Hematopoietic multipotent progenitor cell treated with erythropoietin and hydrocortisone succinate and interleukin-3 and kit ligand, for 15 days (in vitro differentiated cells): ENCODE measurements at regions not wholly inside any gene's neighbourhood (a gene's known extent, or its start where the extent isn't known, plus 50 kb on each side); places are given as distances from the start of the nearest gene placed in this dataset.

ENCODE experiments used
- DNase-seq: peaks from one replicate; pipeline ENCODE4 v3.0.0-alpha.2; 2015; ENCODE audit warnings: low spot score

DNA sequence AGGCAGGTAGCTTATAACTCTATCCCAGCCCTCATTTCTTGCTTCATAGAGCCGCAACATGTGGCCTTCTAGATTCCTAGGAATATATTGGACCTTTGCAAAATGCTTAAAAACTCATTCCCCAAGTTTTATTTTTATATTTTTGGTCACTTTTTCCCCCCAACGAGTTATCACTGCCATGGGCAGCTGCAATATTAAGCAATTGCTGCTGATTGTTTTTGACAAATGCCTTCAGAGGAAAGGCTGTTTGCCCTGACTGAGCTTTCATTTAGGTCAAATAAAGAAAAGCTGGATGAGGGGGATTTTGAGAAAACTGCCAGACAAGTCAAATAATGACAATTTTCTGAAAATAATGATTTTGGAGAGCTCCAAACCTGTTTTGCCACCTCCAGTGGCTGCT lies 976.9 kb upstream of the MBL2 start:
- no peak for DNase-seq

DNA sequence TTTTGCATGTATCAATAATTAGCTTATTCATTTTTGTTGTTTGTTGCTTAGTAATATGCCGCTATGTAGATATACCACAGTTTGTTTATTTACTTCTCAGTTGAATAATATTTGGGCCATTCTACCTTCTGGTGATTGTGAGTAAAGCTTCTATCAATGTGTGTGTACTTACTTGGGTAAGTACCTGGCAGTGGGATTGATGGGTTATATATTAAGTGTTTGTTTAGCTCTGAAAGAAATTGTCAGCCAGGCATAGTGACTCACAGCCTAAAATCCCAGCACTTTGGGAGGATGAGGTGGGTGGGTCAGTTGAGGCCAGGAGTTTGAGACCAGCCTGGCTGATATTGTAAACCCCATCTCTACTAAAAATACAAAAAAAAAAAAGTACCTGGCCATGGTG lies 975.7 kb upstream of the MBL2 start:
- no peak for DNase-seq

DNA sequence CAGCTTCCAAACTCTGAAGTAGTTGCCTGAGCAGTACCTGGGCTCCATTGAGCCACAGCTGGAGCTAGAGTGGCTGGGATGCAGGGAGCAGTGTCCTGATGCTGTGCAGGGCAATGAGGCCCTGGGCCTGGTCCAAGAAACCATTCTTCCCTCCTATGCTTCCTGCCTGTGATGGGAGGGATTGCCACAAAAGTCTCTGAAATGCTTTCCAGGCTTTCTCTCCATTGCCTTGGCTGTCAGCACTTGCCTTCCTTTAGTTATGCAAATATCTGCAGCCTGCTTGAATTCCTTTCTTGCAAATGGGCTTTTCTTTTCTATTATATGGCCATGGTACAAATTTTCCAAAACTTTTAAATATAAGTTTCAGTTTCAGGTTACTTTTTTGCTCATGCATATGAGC lies 972.2 kb upstream of the MBL2 start:
- DNase-seq: no peak

DNA sequence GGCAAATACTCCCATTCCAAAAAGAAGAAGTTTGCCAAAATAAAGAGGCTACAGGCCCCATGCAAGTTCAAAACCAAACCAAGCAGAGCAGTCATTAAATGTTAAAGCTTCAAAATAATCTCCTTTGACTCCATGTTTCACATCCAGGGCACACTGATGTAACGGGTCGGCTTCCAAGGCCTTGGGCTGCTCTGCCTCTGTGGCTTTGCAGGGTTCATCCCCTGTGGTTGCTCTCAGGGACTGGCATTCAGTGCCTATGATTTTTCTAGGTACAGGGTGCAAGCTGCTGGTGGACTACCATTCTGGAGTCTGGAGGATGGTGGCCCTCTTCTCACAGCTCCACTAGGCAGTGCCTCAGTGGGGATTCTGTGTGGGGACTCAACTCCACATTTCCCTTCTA lies 971.6 kb upstream of the MBL2 start:
- no peak for DNase-seq

DNA sequence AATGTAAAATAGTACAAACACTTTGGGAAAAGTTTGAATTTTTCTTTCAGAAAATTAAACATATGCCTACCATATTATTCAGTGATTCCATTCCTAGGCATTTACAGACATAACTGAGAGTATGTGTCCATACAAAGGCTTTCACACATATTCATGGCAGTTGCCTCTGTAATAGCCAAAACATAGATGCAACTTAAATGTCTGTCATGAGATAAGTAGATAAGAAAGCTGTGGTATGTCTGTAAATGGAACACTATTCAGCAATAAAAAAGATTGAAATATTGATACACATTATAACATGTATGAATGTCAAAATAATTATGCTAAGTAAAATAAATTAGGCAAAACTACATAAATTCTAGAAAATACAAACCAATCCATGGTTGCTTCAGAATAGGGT lies 964.5 kb upstream of the MBL2 start:
- DNase-seq: no peak

DNA sequence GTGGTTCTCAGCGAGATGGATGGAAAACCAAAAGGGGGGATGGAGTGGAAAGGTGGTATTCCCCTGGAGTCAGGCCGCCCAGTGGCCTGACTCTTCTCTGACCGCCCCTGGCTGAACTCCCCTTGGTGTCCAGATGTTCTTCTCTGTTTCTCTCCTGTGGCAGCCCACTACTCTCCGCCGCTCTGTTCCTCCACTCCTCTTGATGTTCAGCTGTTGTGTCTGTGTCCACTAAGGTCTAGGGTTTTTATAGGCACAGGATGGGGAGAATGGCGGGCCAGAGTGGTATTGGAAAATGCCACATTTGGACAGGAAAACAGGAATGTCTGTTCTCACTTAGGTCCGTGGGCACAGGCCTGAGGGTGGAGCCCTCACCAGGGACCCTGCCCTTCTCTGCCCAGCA lies 954.3 kb upstream of the MBL2 start:
- no peak for DNase-seq

DNA sequence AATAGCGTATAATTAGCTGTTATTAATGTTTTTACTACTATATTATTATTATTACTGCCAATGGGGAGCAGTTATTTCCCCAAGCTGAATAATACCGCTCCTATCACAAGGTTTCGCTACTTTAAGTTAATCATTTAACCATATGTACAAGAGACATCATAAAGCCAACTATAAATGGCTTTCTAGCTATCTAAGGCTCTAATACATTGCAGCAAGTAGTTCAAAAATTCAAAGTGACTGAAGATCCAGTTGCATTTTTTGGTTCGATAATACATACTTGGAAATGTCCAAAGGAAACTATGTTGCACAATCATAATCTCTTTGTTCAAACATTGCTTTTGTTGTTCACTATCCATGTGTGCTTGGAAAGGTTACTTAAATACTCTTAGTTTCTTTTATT lies 952.0 kb upstream of the MBL2 start:
- DNase-seq: no peak

DNA sequence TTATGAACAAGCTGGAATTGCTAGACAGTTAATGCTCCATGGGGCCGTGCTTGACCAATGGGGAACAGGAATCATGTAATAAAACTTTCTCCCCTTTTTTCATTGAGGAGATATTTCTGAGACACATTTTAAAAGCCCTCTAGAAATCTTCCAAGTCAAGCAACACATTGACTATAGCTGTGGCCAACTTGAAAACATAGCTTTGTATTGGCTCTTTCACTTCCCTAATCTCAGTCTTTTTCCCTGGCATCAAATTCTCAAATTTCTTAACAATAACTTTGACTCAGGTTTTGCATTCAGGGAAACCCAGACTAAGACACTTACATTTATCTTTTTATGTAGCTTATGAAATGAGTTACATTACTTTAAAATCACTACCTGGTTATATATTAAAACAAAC lies 947.1 kb upstream of the MBL2 start:
- DNase-seq: no peak

DNA sequence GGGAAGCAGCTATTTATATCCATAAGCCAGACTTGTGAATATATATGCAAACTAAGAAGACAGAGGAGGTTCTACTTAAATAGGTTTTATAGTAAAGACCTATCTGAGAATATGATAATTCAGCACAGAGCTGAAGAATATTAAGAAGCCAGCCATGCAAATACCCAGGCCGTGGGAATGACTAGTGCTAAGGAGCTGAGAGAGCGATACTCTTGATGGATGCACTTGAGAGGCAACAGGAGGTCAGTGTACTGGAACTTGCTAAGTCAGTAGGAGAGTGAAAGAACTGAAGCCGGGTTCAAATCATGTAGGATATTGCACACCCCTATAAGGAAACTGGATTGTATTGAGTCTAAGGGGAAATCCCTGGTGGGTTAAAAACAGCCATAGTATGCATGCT lies 943.6 kb upstream of the MBL2 start:
- DNase-seq: no peak

DNA sequence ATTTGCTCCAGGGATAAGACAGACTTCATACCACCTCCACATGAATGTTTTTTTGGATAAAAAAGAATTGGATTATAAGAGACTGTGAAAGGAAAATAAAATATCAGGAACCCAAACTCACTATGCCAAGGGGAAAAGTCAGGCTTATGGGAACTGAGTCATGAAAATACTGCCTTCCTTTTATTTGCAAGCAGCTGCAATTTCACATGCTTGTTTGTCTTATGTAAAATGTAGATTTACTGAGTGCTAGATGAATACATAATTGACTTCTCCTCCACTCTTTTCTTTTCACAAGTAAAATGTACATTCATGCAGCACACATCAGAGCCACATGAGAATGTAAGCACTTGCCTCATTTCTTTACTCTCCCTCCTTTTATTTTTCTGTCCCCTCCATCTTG lies 940.8 kb upstream of the MBL2 start:
- DNase-seq: no peak

DNA sequence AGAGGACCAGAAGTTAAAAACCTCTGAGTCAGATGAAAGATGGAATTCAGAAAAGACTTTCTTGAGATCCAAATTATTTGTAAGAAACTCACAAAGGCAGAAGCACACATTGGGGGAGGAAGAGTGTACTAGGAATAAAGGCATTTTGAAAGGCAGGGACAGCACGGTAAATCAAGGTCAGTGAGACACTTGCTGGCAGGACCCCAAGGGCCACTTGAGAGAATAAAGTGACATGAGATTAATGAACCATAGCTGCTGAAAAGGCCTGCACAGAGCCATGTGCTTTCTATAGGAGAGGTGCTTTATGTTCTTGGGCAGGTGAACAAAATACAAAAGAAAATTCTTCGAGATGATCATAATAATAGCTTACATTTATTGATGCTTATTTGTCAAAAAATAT lies 929.9 kb upstream of the MBL2 start:
- no peak for DNase-seq

DNA sequence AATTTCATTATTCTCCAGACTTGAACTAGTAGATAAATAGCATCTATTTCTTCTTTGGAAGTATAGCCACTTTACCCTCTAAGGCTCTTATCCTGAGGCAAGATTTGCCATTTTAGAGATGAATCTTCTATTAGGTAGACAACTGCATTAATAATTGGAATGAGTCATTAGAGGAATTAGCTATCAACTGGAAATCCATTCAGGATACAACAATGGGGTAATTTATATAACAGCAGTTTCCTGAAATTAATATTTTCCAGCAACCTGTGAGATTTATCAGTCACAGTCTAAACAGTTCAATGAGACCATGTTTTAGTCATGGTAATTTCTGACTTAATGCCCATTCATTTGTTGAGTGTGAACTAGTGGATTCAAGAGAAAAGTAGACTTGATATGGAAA lies 928.6 kb upstream of the MBL2 start:
- DNase-seq: no peak

DNA sequence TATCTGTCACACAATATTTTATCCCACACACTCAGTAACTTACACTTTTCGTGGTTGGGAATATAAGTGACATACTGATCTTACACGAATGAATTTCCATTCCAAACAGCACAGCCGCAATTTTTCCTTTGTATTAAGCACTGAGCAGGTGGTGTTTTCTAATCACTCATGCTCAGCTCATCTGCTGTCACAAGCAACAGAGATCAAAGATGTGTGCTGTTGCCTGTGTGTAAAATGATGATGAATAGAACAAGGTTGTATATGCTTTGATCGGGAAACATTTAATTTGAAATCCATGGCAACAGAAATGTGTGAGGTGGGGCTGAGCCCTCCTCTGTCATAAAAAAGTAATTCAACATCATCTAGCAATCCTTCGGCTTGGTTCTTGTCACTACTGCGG lies 927.7 kb upstream of the MBL2 start:
- DNase-seq: no peak

DNA sequence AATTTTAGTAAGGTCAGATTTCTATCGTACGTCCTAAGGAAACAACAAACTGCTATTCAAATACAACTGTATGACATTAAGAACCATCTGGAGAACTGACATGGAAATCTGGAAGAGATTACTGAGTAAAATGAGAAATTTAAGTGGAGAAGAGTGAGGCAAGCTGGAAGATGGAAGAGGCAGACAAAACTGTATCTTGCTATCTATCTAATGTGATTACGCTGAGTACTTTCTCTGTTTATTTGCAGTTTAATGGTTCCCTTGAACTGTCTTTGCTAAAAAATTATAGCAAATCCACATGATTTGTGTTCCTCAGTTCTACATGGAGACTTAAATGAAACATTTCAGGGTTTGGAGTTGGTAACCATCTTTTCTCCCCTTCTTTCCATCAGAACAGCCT lies 927.1 kb upstream of the MBL2 start:
- DNase-seq: no peak

DNA sequence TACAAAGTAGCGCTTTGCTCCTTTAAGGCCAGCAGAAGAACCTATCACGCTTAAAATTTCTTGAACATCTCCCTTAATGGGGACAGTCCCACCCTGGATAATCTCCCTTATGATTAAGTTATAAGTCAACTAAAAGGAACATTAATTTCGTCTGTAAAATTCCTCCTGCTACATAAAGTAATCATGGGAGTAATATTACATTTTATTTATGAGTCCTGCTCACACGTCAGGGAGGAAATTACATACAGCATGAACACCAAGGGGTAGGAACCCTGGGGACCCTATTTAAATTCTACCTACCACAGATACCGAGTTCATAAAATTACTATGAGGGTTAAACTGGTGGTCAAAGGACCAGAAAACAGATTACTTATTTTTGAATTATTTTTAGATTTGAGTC lies 926.6 kb upstream of the MBL2 start:
- DNase-seq: no peak

DNA sequence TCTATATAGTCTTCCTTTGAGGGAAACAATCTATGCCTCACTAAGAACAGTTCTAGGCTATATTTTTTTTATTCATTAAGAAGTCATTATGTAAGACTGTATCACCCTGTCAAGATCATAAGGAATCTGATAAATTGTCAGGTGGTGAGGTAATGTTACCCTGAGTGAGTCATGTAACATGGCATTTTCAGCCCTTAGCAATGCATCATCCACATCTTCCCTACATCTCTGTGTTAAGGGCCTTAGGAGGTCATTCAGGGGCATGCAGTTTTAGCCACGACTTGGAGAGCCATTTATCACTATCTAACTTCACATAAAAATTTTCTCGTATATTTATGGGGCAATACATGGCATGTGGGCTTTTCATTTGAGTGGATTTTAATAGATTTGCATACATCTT lies 924.5 kb upstream of the MBL2 start:
- DNase-seq: no peak

DNA sequence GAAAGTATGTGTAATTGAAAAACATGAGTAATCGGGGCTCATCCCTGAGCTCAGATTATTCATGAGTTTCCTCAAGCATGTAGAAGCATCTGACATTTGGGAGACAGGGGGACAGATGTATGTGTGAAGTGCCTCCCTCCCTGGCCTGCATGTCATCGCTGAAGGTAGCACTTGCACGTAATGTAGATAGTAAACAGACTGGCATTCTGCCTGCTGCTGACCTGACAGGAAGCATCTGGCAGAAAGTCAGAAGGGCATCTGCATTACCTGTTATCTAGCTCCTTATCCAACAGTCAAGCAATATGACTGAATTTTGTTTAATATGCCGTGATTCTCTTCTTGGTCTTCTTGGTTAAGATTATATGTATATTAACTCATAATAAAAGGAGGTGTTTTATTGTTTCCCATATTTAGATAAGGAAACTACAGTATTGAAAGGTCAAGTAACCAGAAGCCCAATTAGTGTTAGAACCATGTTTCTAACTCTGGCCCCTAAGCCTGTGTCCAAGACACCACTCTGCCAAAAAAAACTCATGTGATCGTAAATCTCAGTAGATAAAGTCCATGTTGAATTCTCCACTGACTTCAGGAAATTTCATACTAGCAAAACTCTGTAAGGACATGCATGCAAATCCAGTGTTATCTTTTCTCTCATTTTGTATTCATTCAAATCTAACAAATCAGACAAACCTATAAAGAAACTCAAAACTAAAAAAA lies 918.1 kb upstream of the MBL2 start:
- no peak for DNase-seq

DNA sequence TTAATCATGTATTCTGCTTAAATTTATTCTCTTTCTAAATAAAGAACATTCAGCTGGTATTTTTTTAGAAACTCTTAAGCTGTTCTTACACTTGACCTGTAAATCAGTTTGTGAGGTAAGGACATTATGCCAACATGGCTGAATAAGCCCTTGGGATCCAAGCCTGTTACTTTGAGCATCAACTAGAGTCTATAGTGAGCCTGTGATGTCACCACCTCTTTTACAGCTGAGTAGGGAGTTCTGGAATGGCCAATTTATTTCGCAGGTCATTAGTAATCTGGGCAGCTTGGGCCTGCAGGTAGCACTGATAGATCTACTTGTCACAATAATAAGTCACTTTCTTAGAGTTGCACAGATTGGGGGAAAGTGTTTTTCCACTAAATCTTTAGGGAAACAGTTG lies 915.2 kb upstream of the MBL2 start:
- DNase-seq: no peak

DNA sequence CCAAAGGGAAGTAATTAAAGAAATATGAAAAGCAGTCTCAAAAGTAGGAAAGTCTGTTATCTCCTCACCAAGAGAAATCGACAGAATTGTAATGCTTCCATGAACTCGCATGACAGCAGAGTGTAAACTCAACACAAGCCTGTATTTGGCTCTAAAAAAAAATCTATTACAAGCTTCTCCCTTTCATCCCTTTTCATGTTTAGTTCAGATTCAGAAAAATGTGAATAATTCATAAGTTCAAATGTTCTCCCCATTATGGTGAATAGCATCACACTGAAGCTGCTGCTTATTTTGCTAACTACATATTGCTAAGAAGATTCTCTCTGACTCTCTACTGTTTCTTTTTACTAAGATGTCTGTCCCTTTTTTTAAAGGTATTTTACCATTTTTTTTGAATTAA lies 910.3 kb upstream of the MBL2 start:
- DNase-seq: no peak

DNA sequence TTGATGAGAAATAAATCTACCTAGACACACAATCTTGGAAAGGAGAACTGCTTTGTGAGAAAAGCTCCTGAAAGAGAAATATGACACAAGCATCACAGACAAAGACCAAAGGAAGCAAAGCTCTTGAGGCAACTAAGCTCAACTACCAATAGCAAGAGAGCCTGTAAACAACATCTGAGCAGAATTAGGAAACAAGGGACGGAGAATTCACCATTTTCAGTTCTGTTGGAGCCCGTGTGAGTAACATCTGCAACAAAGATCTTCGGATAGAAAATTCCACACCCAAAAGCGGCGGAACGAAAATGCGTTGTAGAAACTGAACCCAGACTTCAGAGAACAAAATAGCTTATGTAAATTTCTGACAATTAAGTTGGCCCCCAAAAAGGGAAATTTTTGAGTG lies 909.9 kb upstream of the MBL2 start:
- DNase-seq: no peak

DNA sequence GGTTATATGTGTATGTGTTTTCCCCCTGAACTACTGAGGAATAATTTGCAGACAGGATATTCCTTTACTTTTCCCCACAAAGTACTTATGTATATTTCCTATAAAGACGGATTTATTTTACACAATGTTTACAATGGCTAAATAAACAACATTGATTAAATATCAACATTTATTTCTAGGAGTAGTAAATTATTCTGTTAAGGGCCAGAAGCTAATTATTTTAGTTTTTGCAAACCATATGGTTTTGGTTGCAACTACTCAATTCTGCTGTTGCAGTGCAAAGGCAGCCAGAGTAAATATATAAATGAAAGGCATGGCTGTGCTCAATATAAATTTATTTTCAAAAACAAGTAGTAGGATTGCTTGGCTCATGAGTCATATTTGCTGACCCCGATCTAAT lies 907.1 kb upstream of the MBL2 start:
- DNase-seq: no peak

DNA sequence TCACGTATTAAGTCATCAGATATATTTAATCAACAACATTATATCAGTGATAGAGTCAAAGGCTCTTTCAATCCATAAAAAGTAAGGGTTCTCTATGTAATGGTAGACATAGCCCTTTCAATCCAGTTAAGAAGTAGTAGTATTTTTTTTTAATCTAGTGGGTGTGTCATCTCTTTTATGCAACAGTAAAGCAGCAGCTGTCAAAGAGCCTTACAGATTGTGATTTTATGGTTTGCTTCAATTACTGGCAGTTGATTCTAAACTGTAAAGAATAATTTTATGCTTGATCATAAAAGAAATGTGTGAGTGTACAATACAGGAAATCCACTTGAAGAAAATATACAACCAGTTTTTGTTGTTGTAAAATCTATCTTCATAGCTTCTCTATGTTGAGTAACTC lies 902.6 kb upstream of the MBL2 start:
- DNase-seq: no peak

DNA sequence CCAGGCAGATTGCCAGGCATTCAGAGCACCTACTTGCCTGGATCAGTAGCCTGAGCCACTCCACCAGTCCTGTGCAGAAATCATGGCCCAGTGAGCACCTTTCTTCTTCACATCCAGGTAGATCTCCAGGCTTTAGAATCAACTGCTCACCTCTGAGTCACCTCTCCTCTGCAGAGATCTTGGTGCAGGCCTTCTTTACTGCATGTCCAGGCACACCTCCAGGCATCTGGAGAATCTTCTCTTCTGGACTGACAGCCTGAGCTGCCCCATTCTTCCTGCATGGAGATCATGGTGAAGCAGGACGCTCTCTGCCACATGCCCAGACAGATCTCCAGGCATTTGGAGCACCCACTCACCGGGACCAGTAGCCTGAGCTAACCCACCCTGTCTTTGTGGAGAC lies 894.5 kb upstream of the MBL2 start:
- DNase-seq: no peak

DNA sequence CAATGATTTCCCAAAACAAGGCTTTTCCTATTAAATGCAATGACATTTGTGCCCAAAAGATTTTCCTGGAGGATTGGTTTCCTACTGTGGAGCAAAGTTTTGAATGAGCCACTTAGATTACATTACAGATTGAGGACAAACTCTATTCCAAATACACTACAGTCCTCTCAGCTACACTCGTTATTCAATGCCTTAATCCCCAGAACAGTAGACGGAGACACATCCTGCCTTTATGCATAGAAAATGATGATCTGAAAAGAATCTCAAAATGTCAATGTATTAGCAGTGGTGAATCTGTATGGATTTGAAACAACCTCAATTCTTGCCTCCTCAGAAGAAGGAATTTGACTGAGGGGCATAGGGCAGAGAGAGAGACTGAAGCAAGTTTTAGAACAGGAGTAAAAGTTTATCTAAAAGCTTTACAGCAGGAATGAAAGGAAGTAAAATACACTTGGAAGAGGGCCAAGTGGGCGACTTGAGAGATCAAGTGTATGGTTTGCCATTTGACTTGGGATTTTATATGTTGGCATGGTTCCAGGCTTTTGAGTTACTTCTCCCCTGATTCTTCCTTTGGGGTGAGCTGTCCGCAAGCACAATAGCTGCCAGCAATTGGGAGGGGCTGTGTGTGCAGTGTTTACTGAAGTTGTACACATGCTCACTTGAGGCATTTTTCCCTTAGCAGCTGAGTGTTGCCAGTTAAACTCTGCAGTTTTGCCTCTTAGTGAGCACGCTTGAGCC lies 891.9 kb upstream of the MBL2 start:
- DNase-seq: no peak
